B cell (primary cell): ENCODE measurements at regions not wholly inside any gene's neighbourhood (a gene's known extent, or its start where the extent isn't known, plus 50 kb on each side); places are given as distances from the start of the nearest gene placed in this dataset.
"Not testable (repeated sequence)": the region's sequence is repeated elsewhere in the genome, so short reads cannot be mapped to it uniquely, and the experiment has no call there.

ENCODE experiments used
- CTCF ChIP-seq: fragments of 200-600 bp; IDR thresholded peaks from one replicate; pipeline ENCODE4 v1.8.0; 2022; ENCODE audit warnings: antibody characterized with exemption, mild to moderate bottlenecking
- EZH2 ChIP-seq: IDR thresholded peaks from 2 replicates; pipeline ENCODE4 v1.6.1; 2012; ENCODE audit warnings: borderline replicate concordance, low read depth, mild to moderate bottlenecking, moderate library complexity, low read length; ENCODE audit not compliant: insufficient read depth, poor library complexity, severe bottlenecking

GRCh38 chr3:144620236-144620635 lies 648.6 kb downstream of the DIPK2A start:
- TF ChIP-seq CTCF, EZH2: not testable (repeated sequence)
